ENCODE measurements at regions not wholly inside any gene's neighbourhood (a gene's known extent, or its start where the extent isn't known, plus 50 kb on each side); places are given as distances from the start of the nearest gene placed in this dataset.

DNA sequence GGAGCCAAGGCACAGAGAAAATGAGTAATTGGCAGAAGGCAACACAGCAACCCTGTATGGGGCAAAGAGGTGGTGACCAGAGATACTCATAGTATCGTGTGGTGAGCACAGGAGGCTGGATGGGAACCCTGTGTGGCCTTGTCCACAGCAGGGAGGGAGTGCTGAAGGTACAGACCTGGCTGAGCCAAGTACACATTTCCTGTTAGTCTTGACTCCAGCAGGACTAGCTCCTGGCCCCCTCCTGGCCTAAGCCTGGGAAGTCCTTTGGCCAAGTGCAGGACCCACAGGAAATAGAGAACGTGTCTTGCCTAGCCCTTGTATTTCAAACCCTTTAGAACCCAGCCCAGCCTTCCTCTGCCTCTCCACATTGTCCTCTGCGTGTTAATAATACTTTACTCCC lies 289.8 kb upstream of the PWP1 start:
- TF ChIP-seq, protein P1, sequence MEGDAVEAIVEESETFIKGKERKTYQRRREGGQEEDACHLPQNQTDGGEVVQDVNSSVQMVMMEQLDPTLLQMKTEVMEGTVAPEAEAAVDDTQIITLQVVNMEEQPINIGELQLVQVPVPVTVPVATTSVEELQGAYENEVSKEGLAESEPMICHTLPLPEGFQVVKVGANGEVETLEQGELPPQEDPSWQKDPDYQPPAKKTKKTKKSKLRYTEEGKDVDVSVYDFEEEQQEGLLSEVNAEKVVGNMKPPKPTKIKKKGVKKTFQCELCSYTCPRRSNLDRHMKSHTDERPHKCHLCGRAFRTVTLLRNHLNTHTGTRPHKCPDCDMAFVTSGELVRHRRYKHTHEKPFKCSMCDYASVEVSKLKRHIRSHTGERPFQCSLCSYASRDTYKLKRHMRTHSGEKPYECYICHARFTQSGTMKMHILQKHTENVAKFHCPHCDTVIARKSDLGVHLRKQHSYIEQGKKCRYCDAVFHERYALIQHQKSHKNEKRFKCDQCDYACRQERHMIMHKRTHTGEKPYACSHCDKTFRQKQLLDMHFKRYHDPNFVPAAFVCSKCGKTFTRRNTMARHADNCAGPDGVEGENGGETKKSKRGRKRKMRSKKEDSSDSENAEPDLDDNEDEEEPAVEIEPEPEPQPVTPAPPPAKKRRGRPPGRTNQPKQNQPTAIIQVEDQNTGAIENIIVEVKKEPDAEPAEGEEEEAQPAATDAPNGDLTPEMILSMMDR (conservative IDR thresholded peaks at IDR 0.05; ENCODE audit: low read depth, low read length), result no peak
- no peak for TF ChIP-seq EZH2 (IDR thresholded peaks at IDR 0.05; ENCODE audit: borderline replicate concordance, low read depth, low read length, poor library complexity, severe bottlenecking)
